Fibroblast of mammary gland (primary cell): ENCODE measurements at regions not wholly inside any gene's neighbourhood (a gene's known extent, or its start where the extent isn't known, plus 50 kb on each side); places are given as distances from the start of the nearest gene placed in this dataset.

ENCODE experiments used
- DNase-seq: peaks from one replicate; pipeline ENCODE4 v3.0.0-alpha.2; 2010; ENCODE audit warnings: low read depth
- H3K4me3 ChIP-seq: 2 replicates; pipeline ENCODE4 v1.5.1; 2011; ENCODE audit warnings: low read depth, mild to moderate bottlenecking, low read length, moderate library complexity; ENCODE audit not compliant: control insufficient read depth
- TF ChIP-seq, protein P1 (sequence below): conservative IDR thresholded peaks from 2 replicates; pipeline ENCODE4 v1.5.1; 2011; ENCODE audit warnings: low read depth, low read length, inconsistent platforms; ENCODE audit not compliant: control insufficient read depth, insufficient read depth

DNA sequence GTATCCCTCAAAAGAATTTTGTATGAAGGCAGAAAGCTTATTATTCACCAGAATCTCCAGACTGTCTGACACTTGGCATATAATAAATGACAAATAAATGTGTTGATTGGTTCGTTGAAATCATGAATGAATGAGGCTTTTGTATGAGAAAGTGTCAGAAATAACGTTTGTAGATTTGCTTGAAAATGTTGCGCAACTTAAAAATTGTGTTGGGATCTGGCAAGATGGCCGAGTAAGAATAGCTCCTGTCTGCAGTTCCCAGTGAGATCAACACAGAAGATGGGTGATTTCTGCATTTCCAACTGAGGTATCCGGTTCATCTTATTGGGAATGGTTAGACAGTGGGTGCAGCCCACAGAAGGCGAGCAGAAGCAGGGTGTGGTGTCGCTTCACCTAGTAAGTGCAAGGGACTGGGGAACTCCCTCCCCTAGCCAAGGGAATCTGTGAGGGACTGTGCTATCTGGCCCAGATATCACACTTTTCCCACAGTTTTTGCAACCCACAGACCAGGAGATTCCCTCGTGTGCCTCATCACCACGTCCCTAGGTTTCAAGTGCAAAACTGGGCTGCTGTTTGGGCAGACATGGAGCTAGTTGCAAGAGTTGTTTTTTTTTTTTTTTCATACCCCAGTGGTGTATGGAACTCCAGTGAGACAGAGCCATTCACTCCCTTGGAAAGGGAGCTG, 759.0 kb downstream of the LTN1 start:
- TF ChIP-seq, protein P1, sequence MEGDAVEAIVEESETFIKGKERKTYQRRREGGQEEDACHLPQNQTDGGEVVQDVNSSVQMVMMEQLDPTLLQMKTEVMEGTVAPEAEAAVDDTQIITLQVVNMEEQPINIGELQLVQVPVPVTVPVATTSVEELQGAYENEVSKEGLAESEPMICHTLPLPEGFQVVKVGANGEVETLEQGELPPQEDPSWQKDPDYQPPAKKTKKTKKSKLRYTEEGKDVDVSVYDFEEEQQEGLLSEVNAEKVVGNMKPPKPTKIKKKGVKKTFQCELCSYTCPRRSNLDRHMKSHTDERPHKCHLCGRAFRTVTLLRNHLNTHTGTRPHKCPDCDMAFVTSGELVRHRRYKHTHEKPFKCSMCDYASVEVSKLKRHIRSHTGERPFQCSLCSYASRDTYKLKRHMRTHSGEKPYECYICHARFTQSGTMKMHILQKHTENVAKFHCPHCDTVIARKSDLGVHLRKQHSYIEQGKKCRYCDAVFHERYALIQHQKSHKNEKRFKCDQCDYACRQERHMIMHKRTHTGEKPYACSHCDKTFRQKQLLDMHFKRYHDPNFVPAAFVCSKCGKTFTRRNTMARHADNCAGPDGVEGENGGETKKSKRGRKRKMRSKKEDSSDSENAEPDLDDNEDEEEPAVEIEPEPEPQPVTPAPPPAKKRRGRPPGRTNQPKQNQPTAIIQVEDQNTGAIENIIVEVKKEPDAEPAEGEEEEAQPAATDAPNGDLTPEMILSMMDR = no peak
- no peak overlapping the region for H3K4me3 ChIP-seq

DNA sequence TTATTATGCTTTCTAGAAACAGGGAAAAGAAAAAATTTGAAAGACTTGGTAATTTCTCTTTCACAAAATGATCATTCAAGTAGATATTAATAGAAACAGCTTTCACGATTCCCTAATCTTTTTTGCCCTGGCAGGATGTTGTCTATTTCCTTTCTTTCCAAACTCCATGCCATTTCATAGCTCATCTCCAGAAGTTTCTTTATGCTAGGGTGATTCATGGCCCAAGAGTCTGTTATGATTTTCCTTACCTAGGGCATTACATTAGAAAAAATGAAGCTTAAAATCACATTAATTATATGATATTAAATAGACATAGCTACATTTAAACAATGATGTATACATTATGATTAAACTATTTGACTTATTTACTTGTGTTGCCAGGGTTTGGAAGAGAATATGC, 762.1 kb downstream of the LTN1 start:
- no peak overlapping the region for H3K4me3 ChIP-seq
- TF ChIP-seq, protein P1 = no peak
- DNase-seq = peak; percentile 34

More for the DNA sequence above, 759.0 kb downstream of the LTN1 start:
- no peak for DNase-seq

DNA sequence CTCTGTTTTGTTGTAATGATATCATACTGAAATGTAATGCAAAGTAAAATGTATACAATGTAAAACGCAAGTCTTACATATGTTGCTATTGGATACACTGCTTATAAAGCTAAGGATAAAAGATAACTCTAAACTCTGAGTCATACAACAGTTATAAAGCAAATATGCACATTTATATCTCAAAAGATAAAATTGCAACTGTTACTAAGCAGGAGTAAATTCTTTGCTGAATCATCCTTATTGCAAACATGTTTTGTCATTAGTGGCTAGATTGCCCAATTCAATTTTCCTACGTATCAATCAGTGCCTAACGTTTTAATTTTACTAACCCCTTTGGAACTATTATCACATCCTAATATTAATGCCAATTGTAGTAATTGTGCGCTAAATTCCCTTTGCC, 762.9 kb downstream of the LTN1 start:
- TF ChIP-seq, protein P1 = no peak
- peak; percentile 80 for DNase-seq
- no peak overlapping the region for H3K4me3 ChIP-seq

DNA sequence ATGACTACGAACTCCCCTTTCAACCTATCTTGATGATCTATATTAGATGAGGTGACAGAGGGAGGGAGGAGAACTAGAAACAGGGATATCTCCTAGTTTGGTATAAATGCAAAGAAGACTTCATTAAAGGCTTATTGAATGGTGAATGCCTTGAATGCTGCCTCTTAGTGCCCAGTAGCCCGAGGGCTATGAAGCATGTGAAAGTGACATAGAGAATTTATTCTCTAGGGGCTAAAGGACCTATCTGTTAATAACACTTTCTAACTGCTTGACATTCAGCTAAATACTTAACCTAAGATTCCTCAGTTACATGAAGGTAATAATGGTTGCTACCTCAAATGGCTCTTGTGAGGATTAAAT, 764.1 kb downstream of the LTN1 start:
- TF ChIP-seq, protein P1 = no peak
- DNase-seq = no peak
- no peak overlapping the region for H3K4me3 ChIP-seq

DNA sequence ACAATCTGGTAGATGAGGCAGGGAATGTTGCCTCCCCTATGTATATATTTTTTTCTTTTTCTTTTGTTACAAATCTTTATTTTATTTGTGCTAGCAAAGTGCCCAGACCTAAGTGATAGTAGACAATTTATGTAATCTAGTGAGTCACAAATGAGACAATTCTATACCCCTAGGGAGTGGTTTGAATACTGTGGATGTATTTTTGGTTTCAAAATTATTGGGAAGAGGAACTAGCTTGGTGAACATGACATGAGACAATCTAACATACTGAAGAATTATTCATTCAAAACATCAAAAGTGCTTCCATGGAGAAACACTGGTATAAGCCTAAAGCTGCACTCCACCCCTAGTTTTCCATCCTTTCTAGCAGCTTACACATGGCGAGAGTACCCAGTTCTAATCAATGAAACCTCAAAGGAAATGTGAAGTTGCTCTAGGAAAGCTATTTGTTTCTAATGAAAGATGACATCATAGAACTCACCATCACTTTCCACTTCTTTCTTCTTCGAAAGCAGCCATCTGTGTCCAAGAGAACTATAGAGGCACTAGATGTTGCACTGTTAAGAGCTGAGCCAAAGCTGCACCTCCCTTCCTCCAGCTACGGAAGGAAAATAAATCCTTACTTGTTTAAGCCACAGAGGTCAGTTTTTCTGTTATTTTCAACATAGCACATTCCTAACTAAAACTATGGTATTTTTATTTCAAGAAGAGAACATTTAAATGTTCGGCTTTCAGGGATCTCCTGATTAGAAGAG, 764.6 kb downstream of the LTN1 start:
- TF ChIP-seq, protein P1 = no peak
- peak; percentile 41 for DNase-seq
- no peak overlapping the region for H3K4me3 ChIP-seq

DNA sequence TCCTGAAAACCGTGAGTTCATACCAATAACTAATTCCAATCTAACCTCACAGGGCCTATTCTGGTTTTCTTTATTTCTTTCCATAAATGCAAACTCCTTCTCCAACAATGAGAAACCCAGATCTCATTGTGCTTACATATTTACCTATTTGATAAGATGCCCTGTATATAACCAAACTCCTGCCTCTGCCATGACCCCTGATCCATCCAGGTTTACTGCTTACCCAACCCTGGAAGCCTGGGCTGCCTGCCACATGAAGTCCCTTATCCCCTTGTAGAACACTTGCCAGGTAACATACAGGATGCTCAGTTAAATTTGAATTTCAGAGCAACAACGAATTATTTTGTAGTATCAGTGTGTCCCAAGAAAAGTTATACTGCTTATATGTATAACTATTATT, 766.1 kb downstream of the LTN1 start:
- DNase-seq = no peak
- H3K4me3 ChIP-seq = no peak overlapping the region
- TF ChIP-seq, protein P1 = no peak
